Activated naive CD4-positive, alpha-beta T cell treated with anti-CD3 and anti-CD28 coated beads, Interleukin-2, amount 50 U/mL, for 16 hours (primary cell): ENCODE measurements at regions not wholly inside any gene's neighbourhood (a gene's known extent, or its start where the extent isn't known, plus 50 kb on each side); places are given as distances from the start of the nearest gene placed in this dataset.
"Not testable (repeated sequence)": the region's sequence is repeated elsewhere in the genome, so short reads cannot be mapped to it uniquely, and the experiment has no call there.

ENCODE experiments used
- DNase-seq: peaks from one replicate; pipeline ENCODE4 v3.0.0-alpha.2; 2020

DNA sequence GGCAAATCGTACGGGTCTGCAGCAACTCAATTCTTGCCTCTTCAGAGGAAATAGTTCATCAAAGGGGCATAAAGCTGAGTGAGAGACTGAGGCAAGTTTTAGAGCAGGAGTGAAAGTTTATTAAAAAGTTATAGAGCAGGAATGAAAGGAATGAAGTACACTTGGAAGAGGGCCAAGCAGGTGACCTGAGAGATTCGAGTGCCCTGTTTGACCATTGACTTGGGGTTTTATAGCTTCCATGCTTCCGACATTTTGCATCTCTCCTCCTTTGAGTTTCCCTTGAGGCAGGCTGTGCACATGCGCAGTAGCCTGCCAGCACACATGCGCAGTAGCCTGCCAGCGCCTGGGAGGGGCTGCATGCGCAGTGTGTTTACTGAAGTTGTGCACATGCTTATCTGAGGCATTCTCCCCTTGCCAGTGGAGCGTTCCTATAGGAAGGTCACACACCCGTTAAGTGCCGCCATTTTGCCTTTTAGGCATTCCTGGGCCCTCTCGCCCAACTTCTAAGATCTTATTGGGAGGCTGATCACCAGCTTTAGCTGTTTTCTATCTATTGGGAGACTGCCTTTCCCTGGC is 265.5 kb upstream of the MGAT5 start:
- DNase-seq: no peak

DNA sequence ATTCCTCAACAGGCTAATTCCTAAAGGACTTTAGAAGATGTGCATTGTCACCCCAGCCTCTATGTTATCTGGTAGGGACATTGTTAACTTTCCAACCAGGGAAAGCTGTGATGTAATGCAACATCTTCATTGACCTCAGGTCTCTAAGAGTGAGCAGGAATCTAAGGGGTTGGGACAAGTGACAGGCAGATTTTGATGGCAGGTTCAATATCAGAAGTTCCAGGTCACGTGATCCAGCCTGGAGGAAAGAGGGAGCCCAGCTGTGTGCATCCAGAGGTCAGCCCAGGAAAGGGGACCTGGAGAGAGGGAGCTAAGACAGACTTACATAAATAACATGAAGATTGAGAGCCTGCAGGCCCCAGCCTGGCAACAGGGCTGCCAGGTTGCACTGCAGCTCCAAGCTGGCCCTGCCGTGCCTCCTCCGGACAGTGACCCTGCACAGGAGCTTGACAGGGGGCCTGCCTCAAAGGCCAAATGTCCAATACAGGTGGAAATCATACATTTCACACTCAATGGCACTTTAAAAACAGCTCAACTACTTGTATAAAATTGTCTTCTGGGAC is 262.2 kb upstream of the MGAT5 start:
- DNase-seq: no peak

DNA sequence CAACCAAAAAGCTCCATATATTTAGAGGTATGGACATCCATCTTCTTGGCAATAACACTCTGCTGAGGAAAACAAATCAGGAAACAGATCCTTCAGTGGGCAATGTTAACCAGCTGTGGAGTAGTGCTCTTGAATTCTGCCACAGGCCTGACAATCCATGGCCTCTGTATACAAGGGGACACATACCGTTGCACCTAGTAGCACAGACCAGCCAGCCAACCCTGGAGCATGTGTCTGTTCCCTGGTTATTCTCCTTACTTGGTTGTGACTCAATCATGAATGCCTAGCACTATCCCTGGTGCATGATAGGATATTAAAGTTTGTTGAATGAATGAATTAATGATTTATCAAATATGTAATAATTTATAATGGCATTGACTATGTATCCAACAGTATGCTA is 261.4 kb upstream of the MGAT5 start:
- DNase-seq: no peak

DNA sequence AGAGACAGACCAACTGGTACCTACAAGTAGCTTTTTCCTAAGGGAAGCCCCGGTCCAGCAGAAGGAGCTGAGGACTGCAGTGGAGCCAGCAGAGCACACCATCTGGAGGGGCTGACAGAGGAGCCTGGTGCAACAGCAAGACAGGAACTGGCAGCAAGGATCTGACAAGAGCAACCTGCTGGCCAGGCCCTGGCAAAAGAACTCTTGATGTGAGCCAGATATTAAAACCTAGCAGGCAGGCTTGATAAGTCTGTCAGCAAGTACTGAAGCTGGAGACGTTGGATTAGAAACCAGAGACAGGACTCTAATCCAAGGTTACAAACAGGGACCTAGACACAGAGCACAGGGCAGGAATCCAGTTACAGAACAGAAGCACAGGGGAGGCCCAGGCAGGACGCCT is 260.7 kb upstream of the MGAT5 start:
- no peak for DNase-seq

DNA sequence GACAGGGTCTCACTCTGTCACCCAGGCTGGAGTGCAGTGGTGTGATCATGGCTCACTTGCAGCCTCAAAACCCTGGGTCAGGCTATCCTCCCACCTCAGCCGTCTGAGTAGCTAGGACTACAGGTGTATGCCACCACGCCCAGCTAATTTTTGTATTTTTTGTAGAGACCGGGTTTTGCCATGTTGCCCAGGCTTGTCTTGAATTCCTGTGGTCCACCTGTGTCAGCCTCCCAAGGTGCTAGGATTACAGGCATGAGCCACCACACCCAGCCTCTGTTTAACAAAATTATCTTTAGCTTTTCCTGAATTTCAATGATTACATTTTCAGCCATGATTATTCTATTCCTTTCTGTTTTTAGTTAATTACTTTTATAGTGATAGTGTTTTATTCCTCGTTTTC is 255.1 kb upstream of the MGAT5 start:
- DNase-seq: not testable (repeated sequence)

DNA sequence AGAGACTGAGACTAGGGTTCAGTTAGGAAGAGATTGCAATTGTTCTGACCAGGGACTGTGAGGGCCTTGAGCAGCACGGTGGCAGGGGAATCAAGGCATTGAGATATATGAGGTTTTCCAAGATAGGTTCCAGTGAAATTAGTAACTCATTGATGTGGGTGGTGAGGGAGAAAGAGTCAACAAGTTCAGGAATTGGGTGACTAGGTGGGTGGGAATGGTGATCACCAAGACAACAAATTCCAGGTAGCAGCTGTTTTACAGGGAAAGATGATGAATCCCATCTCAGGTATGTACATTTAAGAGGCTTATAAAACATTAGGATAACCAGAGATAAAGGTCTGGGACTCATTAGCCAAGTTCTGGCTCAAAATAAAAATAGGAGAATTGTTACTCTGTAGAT is 251.5 kb upstream of the MGAT5 start:
- DNase-seq: no peak

DNA sequence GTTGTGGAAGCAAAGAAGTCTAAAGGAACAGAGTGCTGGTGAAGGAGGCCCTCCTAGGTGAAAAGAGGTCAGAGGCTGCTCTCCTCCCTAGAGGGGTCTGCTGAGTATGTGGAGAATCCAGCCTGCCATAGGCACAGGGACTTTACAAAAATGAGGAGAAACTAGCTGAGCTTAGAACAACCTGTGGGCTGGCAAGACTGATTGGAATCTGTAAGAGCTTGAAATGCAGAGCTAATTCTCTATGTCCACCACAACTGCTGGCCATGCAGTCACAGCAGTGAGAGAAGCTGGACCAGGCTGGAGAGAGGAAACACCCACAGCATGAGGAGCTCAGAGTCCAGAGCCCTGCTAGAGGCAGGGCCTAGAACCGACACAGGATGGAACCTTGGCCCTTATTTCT is 251.0 kb upstream of the MGAT5 start:
- DNase-seq: no peak

DNA sequence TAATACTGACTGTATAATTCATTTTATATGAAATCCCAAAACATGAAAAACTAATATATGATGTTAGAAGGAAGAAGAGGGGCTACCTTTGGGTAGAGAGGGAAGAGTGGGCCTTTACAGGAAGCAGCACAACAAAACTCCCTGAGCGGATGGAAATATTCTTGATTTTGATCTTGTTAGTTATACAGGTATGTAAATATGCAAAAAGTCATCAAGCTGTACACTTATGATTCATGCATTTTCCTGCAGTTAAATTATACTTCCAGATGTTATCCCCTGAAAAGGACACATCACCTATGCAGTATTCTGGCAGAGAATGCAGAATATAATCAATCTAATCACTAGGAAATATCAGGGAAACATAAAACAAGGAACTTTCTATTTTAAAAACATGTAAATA is 249.4 kb upstream of the MGAT5 start:
- no peak for DNase-seq

DNA sequence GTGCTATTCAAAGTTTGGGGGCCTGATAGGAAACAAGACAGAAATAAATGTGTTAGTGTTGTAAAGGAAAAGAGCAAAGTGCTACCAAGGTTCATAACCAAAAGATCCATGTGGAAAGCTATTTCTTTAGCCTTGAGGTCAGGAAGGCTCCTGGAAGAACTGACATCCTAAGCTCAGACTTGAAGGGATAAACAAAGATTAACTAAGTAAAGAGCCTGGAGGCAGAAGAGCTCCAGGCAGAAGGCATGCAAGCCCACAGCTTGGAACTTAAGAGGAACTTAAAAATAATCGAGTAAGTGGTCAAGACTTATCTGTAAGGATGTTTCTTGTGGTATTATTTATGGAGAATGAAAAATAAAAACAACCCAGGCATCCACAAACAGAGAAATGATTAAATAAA is 245.0 kb upstream of the MGAT5 start:
- DNase-seq: no peak

DNA sequence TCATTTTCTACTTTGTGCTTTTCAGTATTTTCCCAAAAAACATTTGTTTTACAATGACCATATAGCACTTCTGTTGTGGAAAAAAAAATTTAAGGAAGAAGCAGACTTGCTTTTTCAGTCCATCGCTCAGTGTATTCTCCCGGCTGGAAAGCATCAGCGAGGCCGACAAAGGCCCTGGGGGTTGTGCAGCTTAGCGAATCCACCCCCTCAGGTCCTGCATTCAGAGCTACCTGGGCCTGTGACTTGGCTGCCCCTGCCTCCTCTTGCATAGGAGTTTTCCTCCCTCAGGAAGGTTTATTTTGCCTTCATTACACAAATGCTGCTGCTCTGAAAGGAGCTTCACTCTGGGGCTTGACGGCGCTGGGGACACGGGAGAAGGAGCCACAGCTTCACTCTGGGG is 244.4 kb upstream of the MGAT5 start:
- no peak for DNase-seq

DNA sequence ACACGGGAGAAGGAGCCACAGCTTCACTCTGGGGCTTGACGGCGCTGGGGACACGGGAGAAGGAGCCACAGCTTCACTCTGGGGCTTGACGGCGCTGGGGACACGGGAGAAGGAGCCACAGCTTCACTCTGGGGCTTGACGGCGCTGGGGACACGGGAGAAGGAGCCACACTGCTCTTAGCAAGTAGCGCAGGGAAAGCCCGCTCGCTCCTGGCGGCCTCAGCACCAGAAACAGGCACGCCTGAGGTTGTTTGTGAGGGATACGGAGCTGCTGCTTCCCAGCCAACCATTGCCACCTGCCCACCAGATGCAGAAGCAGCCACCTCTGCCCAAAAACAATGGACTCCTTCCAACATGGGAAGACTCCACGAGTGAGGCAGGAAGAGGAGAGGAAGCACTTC is 244.0 kb upstream of the MGAT5 start:
- not testable (repeated sequence) for DNase-seq

DNA sequence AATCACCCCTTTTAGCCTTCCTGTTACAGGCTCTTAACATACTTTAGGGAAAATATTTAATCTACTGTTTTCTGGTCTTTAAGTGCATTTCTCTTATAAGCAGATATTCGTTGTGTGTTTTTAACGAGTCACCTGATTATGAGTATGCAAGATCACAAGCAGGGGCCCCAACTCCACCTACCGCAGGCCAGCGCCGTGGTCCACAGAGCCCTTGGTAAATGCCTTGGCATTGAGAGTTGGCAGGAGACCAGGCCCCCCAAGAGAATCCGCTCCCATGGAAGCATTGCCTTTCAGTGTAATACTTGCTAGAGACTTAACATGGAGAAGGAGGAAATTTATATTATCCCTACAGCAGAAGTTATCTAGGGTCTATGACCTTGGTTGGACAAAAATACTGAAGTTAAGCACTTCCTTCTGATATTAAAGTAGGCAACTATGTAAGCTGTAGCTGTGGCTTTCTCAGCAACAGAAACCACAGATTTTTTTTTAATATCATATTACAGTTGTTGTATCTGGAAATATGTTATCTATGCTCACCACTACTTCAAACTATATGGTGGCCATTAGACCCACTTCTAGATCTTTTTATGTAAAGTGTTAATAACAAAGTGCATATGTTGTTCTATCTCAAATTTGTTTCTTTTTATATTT is 241.8 kb upstream of the MGAT5 start:
- DNase-seq: no peak

DNA sequence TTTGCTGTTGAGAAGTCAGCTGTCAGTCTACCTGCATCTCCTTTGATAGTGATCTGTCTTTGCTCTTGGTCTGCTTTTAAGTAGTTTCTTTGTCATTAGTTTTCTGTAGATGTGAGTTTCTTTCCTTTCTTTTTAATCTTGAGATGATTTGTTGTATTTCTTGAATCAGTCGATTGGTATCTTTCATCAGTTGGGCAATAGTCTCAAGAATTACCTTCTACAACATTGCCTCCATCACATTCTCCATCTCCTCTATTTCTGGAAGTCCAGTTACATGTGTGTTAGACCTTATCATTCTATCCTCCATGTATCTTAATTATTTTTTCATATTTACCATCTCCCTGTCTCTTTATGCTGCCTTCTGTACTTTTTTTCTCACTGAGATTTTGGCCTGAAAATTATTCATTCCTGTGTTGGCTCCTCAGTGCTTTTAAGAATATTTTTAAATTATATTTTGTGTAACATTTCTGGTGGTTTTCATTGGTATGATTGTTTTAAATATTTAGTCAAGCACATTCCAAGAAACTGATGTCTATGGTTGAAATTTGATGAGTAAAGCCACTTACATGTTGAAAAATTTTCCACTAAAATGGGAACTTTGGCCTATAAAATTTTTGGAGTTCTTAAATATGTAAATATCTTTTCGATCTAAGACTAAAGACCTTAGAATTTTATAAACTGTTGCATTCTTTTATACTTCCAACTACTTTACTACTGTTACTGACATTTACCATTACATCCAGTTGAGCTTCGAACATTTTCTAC is 239.5 kb upstream of the MGAT5 start:
- DNase-seq: no peak

DNA sequence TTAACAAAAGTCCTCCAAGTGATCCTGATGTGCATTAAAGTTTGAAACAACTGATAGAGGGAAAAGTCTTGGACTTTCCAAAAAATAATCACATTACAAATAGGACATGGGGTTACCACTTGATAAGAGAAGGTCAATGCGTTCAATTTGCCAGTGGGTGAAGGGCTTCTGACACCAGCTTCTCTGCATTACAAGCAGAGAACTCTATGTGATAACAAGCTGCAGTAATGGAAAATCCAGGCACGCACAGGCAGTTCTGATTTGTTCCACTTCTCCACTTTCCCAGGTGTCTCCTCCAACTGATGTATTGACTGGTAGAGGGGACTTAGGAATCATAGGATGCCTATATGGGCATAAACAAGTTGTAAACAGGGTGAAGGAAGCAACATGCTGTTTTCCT is 234.0 kb upstream of the MGAT5 start:
- no peak for DNase-seq

DNA sequence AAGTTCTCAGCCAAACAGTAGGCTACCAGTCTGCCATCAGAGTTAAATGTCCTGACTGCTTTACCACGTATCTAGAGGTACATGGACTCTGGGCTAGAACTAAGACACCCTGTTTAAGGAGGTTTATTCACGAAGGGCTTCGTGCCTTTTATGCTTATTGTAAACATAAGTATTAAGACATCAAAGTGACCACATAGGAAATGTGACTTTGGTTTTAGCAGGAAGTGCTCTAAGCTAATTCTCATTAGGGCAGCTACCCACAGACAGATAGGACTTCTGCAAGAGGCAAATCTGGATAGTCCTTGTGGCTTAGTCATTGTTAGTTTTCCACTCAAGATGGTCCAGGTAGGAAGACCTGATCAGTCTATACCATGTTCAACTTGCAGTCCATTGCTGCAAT is 233.3 kb upstream of the MGAT5 start:
- DNase-seq: no peak

DNA sequence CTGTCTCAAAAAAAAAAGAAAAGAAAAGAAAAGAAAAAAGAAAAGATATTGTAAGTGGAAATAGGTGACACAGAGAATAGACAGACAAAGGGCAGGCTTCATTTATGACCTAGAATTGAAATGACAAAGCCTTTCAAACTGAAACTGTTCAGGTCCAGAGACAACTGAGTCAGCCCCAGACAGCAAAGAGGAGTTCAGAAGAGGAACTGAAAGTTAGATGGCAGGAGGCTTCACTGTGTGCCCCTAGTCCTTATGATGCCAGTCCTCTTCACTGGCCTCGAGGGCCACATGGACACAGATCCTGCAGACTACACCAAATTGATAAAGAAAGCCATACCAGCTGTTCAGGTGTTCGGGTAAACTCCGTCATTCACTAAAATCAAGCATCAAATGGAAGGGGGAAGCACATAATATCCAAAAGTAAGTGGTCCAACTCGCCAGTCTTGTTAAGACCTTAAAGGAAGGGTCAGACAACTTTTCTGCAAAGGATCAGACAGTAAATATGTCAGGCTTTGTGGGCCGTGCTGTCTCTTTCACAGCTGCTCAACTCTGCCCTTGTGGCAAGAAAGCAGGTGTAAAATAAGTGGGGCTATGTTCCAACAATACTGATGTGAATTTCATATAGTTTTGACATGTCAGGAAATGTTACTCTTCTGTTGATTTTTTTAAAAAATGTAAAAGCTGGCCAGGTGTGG is 231.9 kb upstream of the MGAT5 start:
- no peak for DNase-seq

DNA sequence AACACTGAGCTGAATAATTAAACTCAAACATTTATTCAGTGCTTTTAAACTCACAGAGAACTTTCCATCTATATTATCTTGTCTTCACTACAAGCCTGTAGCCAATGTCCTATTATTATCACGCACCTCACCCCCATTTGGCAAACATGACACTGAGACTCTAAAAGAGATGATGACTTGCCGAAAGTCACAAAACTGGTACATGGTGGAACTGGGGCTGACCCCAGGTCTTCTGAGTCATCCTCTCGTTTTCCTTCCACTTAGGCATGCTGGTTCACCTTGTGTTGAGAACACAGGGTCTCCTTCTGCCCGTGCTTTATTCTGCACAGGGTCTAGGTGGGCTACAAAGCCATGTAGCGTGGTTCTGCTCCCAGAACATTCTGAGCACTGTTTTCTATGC is 230.0 kb upstream of the MGAT5 start:
- DNase-seq: no peak

DNA sequence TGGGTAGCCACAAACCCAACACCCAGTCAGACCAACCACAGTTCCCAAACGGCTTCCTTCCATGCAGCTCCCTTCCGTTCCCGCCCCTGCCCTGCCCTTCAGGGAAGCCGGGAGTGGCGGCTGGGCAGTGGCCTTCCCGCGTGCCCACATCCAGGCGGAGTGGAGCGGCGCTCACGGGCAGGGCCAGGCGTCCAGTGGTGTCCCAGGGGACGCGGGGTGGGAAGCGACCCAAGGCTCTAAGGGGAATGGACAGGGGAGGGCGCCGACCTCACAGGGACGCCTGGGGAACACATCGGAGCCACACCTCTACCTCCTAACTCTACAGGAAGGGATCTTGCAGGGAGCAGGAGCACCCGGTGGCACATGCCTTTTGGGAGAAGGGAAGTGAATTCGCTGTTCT is 225.9 kb upstream of the MGAT5 start:
- DNase-seq: no peak

DNA sequence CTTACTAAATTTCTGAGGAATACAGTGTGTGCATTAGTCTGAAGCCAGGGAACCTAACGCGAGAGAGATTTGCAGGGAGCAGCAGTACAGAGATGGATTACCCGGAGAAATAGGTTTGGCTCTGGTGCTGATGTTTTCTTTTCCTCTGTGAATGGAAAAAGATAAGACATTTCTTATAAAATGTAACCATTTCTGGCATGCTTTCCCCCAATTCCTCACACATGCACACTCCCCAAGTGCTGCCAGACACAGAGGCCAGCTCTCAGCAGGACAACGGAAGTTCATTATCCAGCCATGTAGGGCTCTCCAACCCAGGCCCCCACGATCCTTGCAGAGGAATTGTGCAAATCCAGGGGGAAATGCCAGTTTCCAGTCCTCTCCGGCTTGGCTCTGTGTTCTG is 224.5 kb upstream of the MGAT5 start:
- no peak for DNase-seq

DNA sequence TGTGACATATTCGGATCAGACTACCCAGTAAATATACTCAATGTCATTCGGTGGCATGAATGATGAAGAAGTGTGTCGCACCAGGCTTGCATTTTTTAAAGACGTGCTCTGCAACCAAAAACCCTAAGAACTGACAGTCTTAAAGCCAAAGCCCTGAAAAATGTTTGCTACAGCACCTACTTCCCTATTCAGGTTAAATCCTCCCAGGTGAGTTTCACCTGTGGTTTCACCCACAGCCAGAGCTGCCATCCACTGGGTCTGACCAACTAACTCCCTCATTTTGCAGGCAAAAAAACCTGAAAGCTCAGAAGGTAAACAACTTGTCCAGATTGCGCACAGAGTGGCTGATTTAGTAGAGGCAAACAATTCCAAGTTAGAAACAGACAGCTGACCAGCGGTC is 222.3 kb upstream of the MGAT5 start:
- no peak for DNase-seq

DNA sequence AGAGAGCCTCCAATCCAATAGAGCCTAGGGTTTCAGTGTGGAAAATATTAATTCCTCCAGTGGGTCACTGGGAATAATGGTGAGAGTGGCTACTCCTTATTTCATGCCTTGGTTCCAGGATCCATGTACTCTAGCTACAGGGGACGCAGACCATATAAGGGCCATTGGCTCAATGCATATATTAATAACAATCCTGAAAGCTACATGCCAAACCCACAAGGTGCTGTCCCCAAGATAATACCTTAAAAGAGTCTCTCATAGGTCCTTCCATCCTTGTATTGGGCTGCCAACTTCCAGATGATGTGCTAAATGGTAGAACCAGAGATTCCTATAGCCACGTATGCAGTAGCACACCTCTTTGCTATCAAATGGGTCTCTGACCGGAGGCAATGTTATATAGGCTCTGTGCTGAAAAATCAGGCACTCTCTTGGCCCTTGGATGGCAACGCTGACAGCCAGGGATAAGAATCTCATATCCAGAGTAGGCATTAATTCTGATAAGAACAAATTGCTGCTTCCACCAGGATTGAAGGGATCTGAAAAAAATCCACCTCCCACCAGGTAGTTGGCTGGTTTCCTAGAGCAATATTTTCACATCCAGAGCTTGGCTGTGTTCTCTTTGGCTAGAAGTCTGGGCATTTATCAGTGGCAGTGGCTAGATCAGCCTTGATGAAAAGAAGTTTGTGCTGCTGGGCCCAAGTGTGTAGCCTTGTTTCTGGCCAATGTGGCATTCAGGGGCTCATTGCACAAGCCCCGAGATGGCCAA is 218.1 kb upstream of the MGAT5 start:
- no peak for DNase-seq

DNA sequence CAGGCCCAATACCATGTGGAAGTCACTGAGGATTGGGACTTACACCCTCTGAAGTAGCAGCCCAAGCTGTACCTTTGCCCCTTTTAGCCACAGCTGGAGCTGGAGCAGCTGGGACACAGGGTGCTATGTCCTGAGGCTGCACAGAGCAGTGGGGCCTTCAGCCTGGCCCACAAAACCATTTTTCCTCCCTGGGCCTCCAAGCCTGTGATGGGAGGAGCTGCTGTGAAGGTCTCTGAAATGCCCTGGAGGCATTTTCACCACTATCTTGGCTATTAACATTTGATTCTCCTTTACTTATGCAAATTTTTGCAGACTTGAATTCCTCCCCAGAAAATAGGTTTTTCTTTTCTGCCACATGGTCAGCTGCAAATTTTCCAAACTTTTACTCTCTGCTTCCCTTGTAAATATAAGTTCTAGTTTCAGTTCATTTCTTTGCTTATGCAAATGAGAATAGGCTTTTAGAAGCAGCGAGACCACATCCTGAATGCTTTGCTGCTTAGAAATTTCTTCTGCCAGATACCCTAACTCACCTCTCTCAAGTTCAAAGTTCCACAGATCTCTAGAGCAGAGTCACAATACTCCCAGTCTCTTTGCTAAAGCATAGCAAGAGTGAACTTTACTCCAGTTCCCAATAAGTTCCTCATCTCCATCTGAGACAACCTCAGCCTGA is 213.8 kb upstream of the MGAT5 start:
- DNase-seq: no peak
